CD4-positive, alpha-beta T cell (primary cell): ENCODE measurements at regions not wholly inside any gene's neighbourhood (a gene's known extent, or its start where the extent isn't known, plus 50 kb on each side); places are given as distances from the start of the nearest gene placed in this dataset.
"Not testable (repeated sequence)": the region's sequence is repeated elsewhere in the genome, so short reads cannot be mapped to it uniquely, and the experiment has no call there.

Source experiments
- ATAC-seq: fragments of 200-7000 bp; cut with Tn5 transposase; one replicate; pipeline ENCODE4 v1.10.0; 2022; ENCODE audit warnings: mild to moderate bottlenecking; ENCODE audit not compliant: poor library complexity
- CTCF ChIA-PET: fragments of 350-600 bp; sonication (Branson Sonifier 250); formaldehyde crosslinking; loops from one replicate; lab custom pipeline; 2021; ENCODE audit warnings: antibody characterized with exemption, inconsistent platforms; lab: Charles Lee
- POLR2A ChIA-PET: fragments of 350-600 bp; sonication (Branson Sonifier 250); formaldehyde crosslinking; loops from one replicate; lab custom pipeline; 2021; ENCODE audit warnings: antibody characterized with exemption, inconsistent platforms; lab: Charles Lee
- DNase-seq, 14 experiments: peaks; one replicate each; pipeline ENCODE4 v3.0.0-alpha.2; 2013 to 2020; ENCODE audit warnings: mixed read lengths in 2 of 14
- H3K27ac ChIP-seq, 2 donors: one replicate each; pipeline versions ENCODE4 v1.5.1 to v1.7.0; 2013; ENCODE audit warnings: low read length in 2 of 2, low read depth in 1 of 2, mild to moderate bottlenecking in 1 of 2
- H3K27me3 ChIP-seq, 2 experiments: 1 replicate in 1 of 2; 2 replicates in 1 of 2; pipeline versions ENCODE4 v1.6.1 to v1.7.0; 2013; ENCODE audit warnings: low read length in 2 of 2, control low read depth in 1 of 2, mild to moderate bottlenecking in 1 of 2, moderate library complexity in 1 of 2; ENCODE audit not compliant: insufficient read depth in 2 of 2, control insufficient read depth in 1 of 2
- H3K36me3 ChIP-seq: one replicate; pipeline ENCODE4 v1.6.1; 2013; ENCODE audit warnings: low read length, control low read depth; ENCODE audit not compliant: insufficient read depth
- H3K4me1 ChIP-seq: one replicate; pipeline ENCODE4 v1.6.1; 2013; ENCODE audit warnings: low read length, control low read depth; ENCODE audit not compliant: insufficient read depth
- H3K4me3 ChIP-seq: one replicate; pipeline ENCODE4 v1.5.1; 2013; ENCODE audit warnings: mild to moderate bottlenecking, low read length, moderate library complexity
- H3K9me3 ChIP-seq, 2 experiments: 1 replicate in 1 of 2; 2 replicates in 1 of 2; pipeline versions ENCODE4 v1.6.1 to v1.7.0; 2013; ENCODE audit warnings: low read length in 2 of 2, mild to moderate bottlenecking in 2 of 2, control low read depth in 1 of 2, moderate library complexity in 1 of 2; ENCODE audit not compliant: control insufficient read depth in 1 of 2, insufficient read depth in 1 of 2
- H3K27ac Mint-ChIP-seq: one replicate; pipeline ENCODE4 v1.8.0; 2020; ENCODE audit warnings: mixed read lengths
- H3K27me3 Mint-ChIP-seq: one replicate; pipeline ENCODE4 v1.8.0; 2021; ENCODE audit warnings: mixed read lengths
- H3K36me3 Mint-ChIP-seq: one replicate; pipeline ENCODE4 v1.8.0; 2021; ENCODE audit warnings: low read depth, mixed read lengths
- H3K4me1 Mint-ChIP-seq: one replicate; pipeline ENCODE4 v1.8.0; 2021; ENCODE audit warnings: low read depth, mixed read lengths
- H3K4me3 Mint-ChIP-seq: one replicate; pipeline ENCODE4 v1.8.0; 2020; ENCODE audit warnings: mild to moderate bottlenecking, mixed read lengths
- H3K9me3 Mint-ChIP-seq: one replicate; pipeline ENCODE4 v1.8.0; 2020; ENCODE audit warnings: mixed read lengths
- intact Hi-C, 2 experiments: fragments of 100-400 bp; cut with DNase I in 1 of 2; cut with micrococcal nuclease in 1 of 2; formaldehyde crosslinking; loops; one replicate each; pipeline versions ENCODE4 v1.15.1 to v1.9.0; 2023 to 2025; cut with DNase I, micrococcal nuclease

DNA sequence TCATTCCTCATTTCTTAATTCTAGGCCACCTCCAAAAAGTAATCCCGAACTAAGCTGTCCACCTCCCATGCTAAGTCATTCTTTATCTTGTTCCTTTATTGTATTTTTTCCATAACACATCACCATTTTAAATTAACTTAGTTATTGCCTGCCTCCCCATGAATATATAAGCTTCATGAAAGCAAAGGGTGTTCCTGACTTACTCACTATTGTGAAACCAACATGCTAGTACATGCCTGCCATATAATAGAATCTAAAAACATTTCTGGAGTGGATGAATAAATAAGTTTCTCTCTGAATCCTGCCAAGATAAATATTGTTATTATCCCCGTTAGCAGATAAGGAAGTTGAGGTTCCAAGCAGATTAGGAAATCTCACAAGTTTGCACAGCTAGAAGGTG, 232.1 kb downstream of the NPIPA8 start:
- H3K36me3 ChIP-seq, H3K4me3 ChIP-seq, intact Hi-C loops, H3K4me1 Mint-ChIP-seq, H3K27me3 Mint-ChIP-seq, H3K4me1 ChIP-seq, POLR2A ChIA-PET, DNase-seq, H3K27ac Mint-ChIP-seq, ATAC-seq, H3K27ac ChIP-seq, H3K4me3 Mint-ChIP-seq, CTCF ChIA-PET, H3K36me3 Mint-ChIP-seq, H3K27me3 ChIP-seq, H3K9me3 Mint-ChIP-seq, H3K9me3 ChIP-seq: not testable (repeated sequence)

DNA sequence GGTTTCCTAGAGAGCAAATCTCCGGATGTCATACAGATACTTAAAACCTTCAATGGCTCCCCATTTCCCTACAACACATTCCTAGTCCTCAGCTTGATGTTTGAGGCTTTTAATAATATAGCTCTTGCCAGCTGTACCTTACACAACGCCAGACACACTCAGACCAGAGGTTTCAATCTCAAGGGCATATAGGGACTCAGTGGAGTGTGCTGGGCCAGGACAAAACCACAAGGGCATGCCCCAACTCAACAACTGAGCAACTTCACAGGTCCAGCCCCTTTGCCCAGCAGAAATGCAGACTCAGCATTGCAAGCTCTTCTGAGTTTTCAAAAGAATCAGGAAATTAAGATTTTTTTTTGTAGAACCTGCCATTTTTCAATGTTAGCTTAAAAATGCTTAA, 235.5 kb downstream of the NPIPA8 start:
- H3K9me3 Mint-ChIP-seq, H3K27me3 ChIP-seq, CTCF ChIA-PET, H3K4me1 Mint-ChIP-seq, H3K9me3 ChIP-seq, H3K4me3 Mint-ChIP-seq, POLR2A ChIA-PET, H3K4me3 ChIP-seq, H3K27ac ChIP-seq, ATAC-seq, H3K4me1 ChIP-seq, H3K27ac Mint-ChIP-seq, DNase-seq, H3K36me3 ChIP-seq, H3K27me3 Mint-ChIP-seq, intact Hi-C loops, H3K36me3 Mint-ChIP-seq: not testable (repeated sequence)

DNA sequence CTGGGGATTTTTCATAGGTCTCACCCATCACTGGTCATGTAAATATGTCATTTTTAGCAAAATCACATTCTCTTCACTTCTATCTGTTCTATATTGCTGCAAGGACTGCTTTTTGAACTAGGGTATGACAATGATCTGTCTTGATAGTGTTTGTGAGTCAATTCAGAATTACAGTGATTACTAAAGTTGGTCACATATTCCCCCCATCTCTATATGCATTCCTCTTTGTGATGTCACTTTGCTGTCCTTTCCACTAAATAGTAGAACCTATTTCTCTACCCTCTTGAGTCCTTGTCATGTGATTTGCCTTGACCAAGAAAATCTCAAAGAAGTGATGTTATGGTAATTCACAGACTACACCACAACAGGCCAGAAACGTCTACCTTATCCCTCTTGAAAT, 243.9 kb downstream of the NPIPA8 start:
- DNase-seq, H3K27me3 ChIP-seq, H3K9me3 Mint-ChIP-seq, H3K4me3 ChIP-seq, H3K4me1 ChIP-seq, H3K36me3 ChIP-seq, POLR2A ChIA-PET, intact Hi-C loops, H3K9me3 ChIP-seq, CTCF ChIA-PET, H3K27ac Mint-ChIP-seq, H3K27ac ChIP-seq, H3K4me1 Mint-ChIP-seq, H3K4me3 Mint-ChIP-seq, H3K27me3 Mint-ChIP-seq, H3K36me3 Mint-ChIP-seq, ATAC-seq: not testable (repeated sequence)

DNA sequence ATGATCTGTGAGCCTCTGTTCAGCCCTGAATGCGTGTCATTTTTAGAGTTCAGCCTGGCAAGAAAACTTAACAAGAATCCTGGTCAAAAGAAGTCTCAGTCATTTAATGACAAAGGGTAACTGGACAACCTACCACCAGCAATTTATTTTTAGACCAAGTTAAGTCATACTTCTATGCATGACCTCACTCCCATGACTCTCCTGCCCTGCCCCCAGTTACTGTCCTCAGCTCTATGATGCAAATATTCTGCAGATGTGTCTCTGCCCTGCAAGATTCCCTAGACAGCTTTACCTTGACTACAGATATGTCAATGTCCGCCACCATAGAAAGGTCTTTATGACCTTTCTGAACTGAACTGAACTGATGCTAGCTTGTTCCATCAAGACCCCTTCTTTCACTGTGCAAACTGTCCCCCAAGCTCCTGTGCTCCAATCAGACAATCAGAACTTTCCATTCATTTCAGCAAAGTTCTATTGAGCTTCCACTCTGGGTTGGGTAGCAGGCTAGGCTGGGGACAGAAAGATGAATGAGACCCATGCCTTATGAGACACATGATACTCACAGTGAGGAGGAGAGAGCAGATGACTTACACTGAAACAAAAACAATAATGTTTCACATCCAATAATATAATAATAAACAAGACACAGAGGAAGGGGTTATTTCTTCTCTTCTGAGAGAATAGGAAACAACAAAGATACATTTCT, 255.7 kb downstream of the NPIPA8 start:
- H3K4me1 ChIP-seq, H3K27ac Mint-ChIP-seq, H3K27ac ChIP-seq, H3K4me1 Mint-ChIP-seq, DNase-seq, H3K36me3 ChIP-seq, H3K36me3 Mint-ChIP-seq, H3K4me3 Mint-ChIP-seq, CTCF ChIA-PET, ATAC-seq, intact Hi-C loops, H3K9me3 Mint-ChIP-seq, H3K27me3 Mint-ChIP-seq, H3K27me3 ChIP-seq, H3K4me3 ChIP-seq, POLR2A ChIA-PET, H3K9me3 ChIP-seq: not testable (repeated sequence)

DNA sequence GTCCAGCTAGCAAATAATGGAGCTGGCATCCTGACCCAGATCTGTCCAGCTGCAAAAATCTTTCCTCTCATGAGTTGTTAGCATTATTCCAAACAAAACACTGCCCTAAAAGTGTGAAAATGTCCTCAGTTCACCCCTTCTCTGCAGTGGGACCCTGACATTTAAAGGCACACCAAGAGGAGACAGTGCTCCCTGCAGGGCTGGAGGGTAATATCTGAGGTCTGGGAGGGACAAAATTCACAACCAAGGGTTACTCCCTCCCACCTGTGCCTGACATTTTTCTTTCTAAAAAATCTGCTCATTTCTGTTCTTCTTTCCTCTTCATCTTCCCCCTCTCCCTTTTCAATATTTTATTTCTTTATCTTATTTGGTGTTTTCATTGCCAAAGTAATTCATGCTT, 258.6 kb downstream of the NPIPA8 start:
- H3K4me1 Mint-ChIP-seq, H3K4me3 ChIP-seq, H3K27ac ChIP-seq, H3K27me3 ChIP-seq, intact Hi-C loops, ATAC-seq, H3K36me3 Mint-ChIP-seq, H3K9me3 ChIP-seq, H3K4me3 Mint-ChIP-seq, H3K4me1 ChIP-seq, H3K27ac Mint-ChIP-seq, H3K27me3 Mint-ChIP-seq, POLR2A ChIA-PET, CTCF ChIA-PET, H3K36me3 ChIP-seq, H3K9me3 Mint-ChIP-seq, DNase-seq: not testable (repeated sequence)
